Body of pancreas (tissue), 4 donors: ENCODE measurements at regions not wholly inside any gene's neighbourhood (a gene's known extent, or its start where the extent isn't known, plus 50 kb on each side); places are given as distances from the start of the nearest gene placed in this dataset.
"Not testable (repeated sequence)": the region's sequence is repeated elsewhere in the genome, so short reads cannot be mapped to it uniquely, and the experiment has no call there.

Source experiments
- POLR2A ChIP-seq, 3 donors: fragments of 450-650 bp; IDR thresholded peaks; one replicate each; pipeline ENCODE4 v1.6.1; 2016; ENCODE audit warnings: antibody characterized with exemption in 3 of 3, mild to moderate bottlenecking in 2 of 3
- TF ChIP-seq, protein P1 (sequence below), 7 experiments: fragments of 450-650 bp in 4 of 7; fragments of 200-600 bp in 3 of 7; sonication (generic) in 3 of 7; IDR thresholded peaks; one replicate each; pipeline ENCODE4 v1.5.1; 2016 to 2019; ENCODE audit warnings: antibody characterized with exemption in 7 of 7

DNA sequence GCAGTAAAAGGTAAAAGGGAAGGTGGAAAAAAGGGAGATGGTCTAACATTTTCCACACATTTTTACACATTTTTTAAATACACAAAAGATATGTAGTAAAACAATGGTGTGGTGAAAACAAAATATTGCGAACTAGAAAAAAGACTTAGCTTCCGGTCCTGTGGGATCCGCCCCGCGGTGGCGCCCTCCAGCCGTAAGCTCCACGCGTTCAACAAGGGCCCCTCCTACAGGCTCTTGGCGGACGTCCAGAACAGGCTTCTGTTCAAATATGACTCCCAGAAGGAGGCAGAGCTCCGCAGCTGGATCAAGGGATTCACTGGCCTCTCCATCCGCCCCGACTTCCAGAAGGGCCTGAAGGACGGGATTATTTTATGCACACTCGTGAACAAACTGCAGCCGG, 134.1 kb upstream of the TEKT4 start:
- TF ChIP-seq POLR2A (IDR thresholded peaks at IDR 0.05): not testable (repeated sequence)
- TF ChIP-seq, protein P1, sequence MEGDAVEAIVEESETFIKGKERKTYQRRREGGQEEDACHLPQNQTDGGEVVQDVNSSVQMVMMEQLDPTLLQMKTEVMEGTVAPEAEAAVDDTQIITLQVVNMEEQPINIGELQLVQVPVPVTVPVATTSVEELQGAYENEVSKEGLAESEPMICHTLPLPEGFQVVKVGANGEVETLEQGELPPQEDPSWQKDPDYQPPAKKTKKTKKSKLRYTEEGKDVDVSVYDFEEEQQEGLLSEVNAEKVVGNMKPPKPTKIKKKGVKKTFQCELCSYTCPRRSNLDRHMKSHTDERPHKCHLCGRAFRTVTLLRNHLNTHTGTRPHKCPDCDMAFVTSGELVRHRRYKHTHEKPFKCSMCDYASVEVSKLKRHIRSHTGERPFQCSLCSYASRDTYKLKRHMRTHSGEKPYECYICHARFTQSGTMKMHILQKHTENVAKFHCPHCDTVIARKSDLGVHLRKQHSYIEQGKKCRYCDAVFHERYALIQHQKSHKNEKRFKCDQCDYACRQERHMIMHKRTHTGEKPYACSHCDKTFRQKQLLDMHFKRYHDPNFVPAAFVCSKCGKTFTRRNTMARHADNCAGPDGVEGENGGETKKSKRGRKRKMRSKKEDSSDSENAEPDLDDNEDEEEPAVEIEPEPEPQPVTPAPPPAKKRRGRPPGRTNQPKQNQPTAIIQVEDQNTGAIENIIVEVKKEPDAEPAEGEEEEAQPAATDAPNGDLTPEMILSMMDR (IDR thresholded peaks at IDR 0.05): not testable (repeated sequence)
